ENCODE measurements at regions not wholly inside any gene's neighbourhood (a gene's known extent, or its start where the extent isn't known, plus 50 kb on each side); places are given as distances from the start of the nearest gene placed in this dataset.

- Histone ChIP-seq H3K9me3 (ENCODE audit: control insufficient read depth, insufficient read depth, low read length) (no peaks in the 10 kb centered on the region), H3K27ac (ENCODE audit: low read length) (no peak overlapping the region), H3K36me3 (ENCODE audit: control insufficient read depth, insufficient read depth, low read length) (no peaks in the 10 kb centered on the region), H3K27me3 (ENCODE audit: control insufficient read depth, insufficient read depth, low read length) (peaks cover 2% of the 10 kb centered on the region), H3K4me1 (ENCODE audit: control insufficient read depth, insufficient read depth, low read length) (no peaks in the 10 kb centered on the region), H3K4me3 (ENCODE audit: low read length) (no peak overlapping the region)
- Mint-ChIP-seq H3K9me3 (peaks cover 0 to 2% of the 10 kb centered on the region in 2 donors), H3K27me3 (ENCODE audit: low read depth in 2 of 2) (peaks cover 10 to 33% of the 10 kb centered on the region in 2 donors), H3K4me1 (no peaks in the 10 kb centered on the region), H3K36me3 (no peaks in the 10 kb centered on the region), H3K27ac (no peak overlapping the region), H3K4me3 (no peak overlapping the region)
- WGBS (ENCODE audit: insufficient coverage) = 76% methylated on average over 4 of the region's 4 CpGs
- DNase-seq (no peak), ATAC-seq (no peak)
- intact Hi-C loops (cut with micrococcal nuclease) = no loop called here
- no peak for TF ChIP-seq CTCF (IDR thresholded peaks at IDR 0.05)
These were observed 209.9 kb upstream of the TBX20 start for GRCh38 chr7:35463751-35464150.

GRCh38 chr7:35463176-35463700 is 209.3 kb upstream of the TBX20 start:
- no peak overlapping the region for H3K4me3 Mint-ChIP-seq
- peaks cover 0 to 2% of the 10 kb centered on the region in 2 donors for H3K9me3 Mint-ChIP-seq
- WGBS (ENCODE audit: insufficient coverage) = 50% methylated on average over 1 of the region's 3 CpGs
- DNase-seq (no peak), ATAC-seq (no peak)
- no peaks in the 10 kb centered on the region for H3K9me3 ChIP-seq (ENCODE audit: control insufficient read depth, insufficient read depth, low read length)
- no peak for TF ChIP-seq CTCF (IDR thresholded peaks at IDR 0.05)
- no peaks in the 10 kb centered on the region for H3K4me1 ChIP-seq (ENCODE audit: control insufficient read depth, insufficient read depth, low read length)
- peaks cover 10 to 33% of the 10 kb centered on the region in 2 donors for H3K27me3 Mint-ChIP-seq (ENCODE audit: low read depth in 2 of 2)
- H3K4me1 Mint-ChIP-seq = no peaks in the 10 kb centered on the region
- no peaks in the 10 kb centered on the region for H3K36me3 Mint-ChIP-seq
- no peak overlapping the region for H3K27ac Mint-ChIP-seq
- H3K36me3 ChIP-seq (ENCODE audit: control insufficient read depth, insufficient read depth, low read length) = no peaks in the 10 kb centered on the region
- H3K27ac ChIP-seq (ENCODE audit: low read length) = no peak overlapping the region
- peaks cover 1% of the 10 kb centered on the region for H3K27me3 ChIP-seq (ENCODE audit: control insufficient read depth, insufficient read depth, low read length)
- intact Hi-C loops (cut with micrococcal nuclease) = no loop called here
- H3K4me3 ChIP-seq (ENCODE audit: low read length) = no peak overlapping the region

GRCh38 chr7:35454575-35455385 is 200.9 kb upstream of the TBX20 start:
- H3K9me3 ChIP-seq (ENCODE audit: control insufficient read depth, insufficient read depth, low read length) = no peaks in the 10 kb centered on the region
- peaks cover 0 to 6% of the 10 kb centered on the region in 2 donors for H3K4me1 Mint-ChIP-seq
- H3K4me3 ChIP-seq (ENCODE audit: low read length) = no peak overlapping the region
- no peak overlapping the region for H3K27ac Mint-ChIP-seq
- no peaks in the 10 kb centered on the region for H3K4me1 ChIP-seq (ENCODE audit: control insufficient read depth, insufficient read depth, low read length)
- no peak for ATAC-seq
- peaks cover 34 to 71% of the 10 kb centered on the region in 2 donors for H3K27me3 Mint-ChIP-seq (ENCODE audit: low read depth in 2 of 2)
- DNase-seq = no peak
- no peak overlapping the region for H3K27ac ChIP-seq (ENCODE audit: low read length)
- peaks cover 9% of the 10 kb centered on the region for H3K27me3 ChIP-seq (ENCODE audit: control insufficient read depth, insufficient read depth, low read length)
- WGBS (ENCODE audit: insufficient coverage) = 17% methylated on average over 58 of the region's 58 CpGs
- intact Hi-C loops (cut with micrococcal nuclease) = no loop called here
- no peaks in the 10 kb centered on the region for H3K9me3 Mint-ChIP-seq
- H3K4me3 Mint-ChIP-seq = no peak overlapping the region
- TF ChIP-seq CTCF (IDR thresholded peaks at IDR 0.05) = no peak
- H3K36me3 Mint-ChIP-seq = no peaks in the 10 kb centered on the region
- no peaks in the 10 kb centered on the region for H3K36me3 ChIP-seq (ENCODE audit: control insufficient read depth, insufficient read depth, low read length)
